ENCODE measurements at regions not wholly inside any gene's neighbourhood (a gene's known extent, or its start where the extent isn't known, plus 50 kb on each side); places are given as distances from the start of the nearest gene placed in this dataset.

GRCh38 chr16:6687593-6687992, 645.1 kb upstream of the RBFOX1 start:
- no peak for DNase-seq (ENCODE audit: low read depth in 2 of 3, low spot score in 1 of 3)

- DNase-seq (ENCODE audit: low read depth in 2 of 3, low spot score in 1 of 3), result no peak
These were observed 648.5 kb upstream of the RBFOX1 start for GRCh38 chr16:6684076-6684673.

- DNase-seq (ENCODE audit: low read depth in 2 of 3, low spot score in 1 of 3), result peak in 2 of 3 donors; percentile 2 to 19
These were observed 650.4 kb upstream of the RBFOX1 start for GRCh38 chr16:6682142-6682811.

- no peak for DNase-seq (ENCODE audit: low read depth in 2 of 3, low spot score in 1 of 3)
These were observed 654.1 kb upstream of the RBFOX1 start for GRCh38 chr16:6678586-6678985.

GRCh38 chr16:6674071-6674470, 658.6 kb upstream of the RBFOX1 start:
- DNase-seq (ENCODE audit: low read depth in 2 of 3, low spot score in 1 of 3), result no peak

- no peak for DNase-seq (ENCODE audit: low read depth in 2 of 3, low spot score in 1 of 3)
These were observed 660.1 kb upstream of the RBFOX1 start for GRCh38 chr16:6672507-6672906.

GRCh38 chr16:6667393-6667792, 665.3 kb upstream of the RBFOX1 start:
- no peak for DNase-seq (ENCODE audit: low read depth in 2 of 3, low spot score in 1 of 3)

- DNase-seq (ENCODE audit: low read depth in 2 of 3, low spot score in 1 of 3), result no peak
These were observed 667.5 kb upstream of the RBFOX1 start for GRCh38 chr16:6665126-6665525.

GRCh38 chr16:6663668-6664067, 669.0 kb upstream of the RBFOX1 start:
- no peak for DNase-seq (ENCODE audit: low read depth in 2 of 3, low spot score in 1 of 3)

- DNase-seq (ENCODE audit: low read depth in 2 of 3, low spot score in 1 of 3), result no peak
These were observed 675.9 kb upstream of the RBFOX1 start for GRCh38 chr16:6656760-6657159.

GRCh38 chr16:6646891-6647290, 685.8 kb upstream of the RBFOX1 start:
- no peak for DNase-seq (ENCODE audit: low read depth in 2 of 3, low spot score in 1 of 3)

- no peak for DNase-seq (ENCODE audit: low read depth in 2 of 3, low spot score in 1 of 3)
These were observed 686.7 kb upstream of the RBFOX1 start for GRCh38 chr16:6645768-6646568.

- no peak for DNase-seq (ENCODE audit: low read depth in 2 of 3, low spot score in 1 of 3)
These were observed 687.7 kb upstream of the RBFOX1 start for GRCh38 chr16:6644916-6645315.

- DNase-seq (ENCODE audit: low read depth in 2 of 3, low spot score in 1 of 3), result peak; percentile 3 to 57 (median 12)
These were observed 689.5 kb upstream of the RBFOX1 start for GRCh38 chr16:6643080-6643686.

GRCh38 chr16:6642271-6642670, 690.4 kb upstream of the RBFOX1 start:
- no peak for DNase-seq (ENCODE audit: low read depth in 2 of 3, low spot score in 1 of 3)

GRCh38 chr16:6641091-6641490, 691.6 kb upstream of the RBFOX1 start:
- no peak for DNase-seq (ENCODE audit: low read depth in 2 of 3, low spot score in 1 of 3)

- no peak for DNase-seq (ENCODE audit: low read depth in 2 of 3, low spot score in 1 of 3)
These were observed 696.2 kb upstream of the RBFOX1 start for GRCh38 chr16:6636457-6636856.

GRCh38 chr16:6634151-6634550, 698.5 kb upstream of the RBFOX1 start:
- no peak for DNase-seq (ENCODE audit: low read depth in 2 of 3, low spot score in 1 of 3)

GRCh38 chr16:6633456-6633855, 699.2 kb upstream of the RBFOX1 start:
- DNase-seq (ENCODE audit: low read depth in 2 of 3, low spot score in 1 of 3), result no peak

- no peak for DNase-seq (ENCODE audit: low read depth in 2 of 3, low spot score in 1 of 3)
These were observed 703.5 kb upstream of the RBFOX1 start for GRCh38 chr16:6629110-6629509.

- DNase-seq (ENCODE audit: low read depth in 2 of 3, low spot score in 1 of 3), result no peak
These were observed 707.0 kb upstream of the RBFOX1 start for GRCh38 chr16:6625606-6626005.

- no peak for DNase-seq (ENCODE audit: low read depth in 2 of 3, low spot score in 1 of 3)
These were observed 713.8 kb upstream of the RBFOX1 start for GRCh38 chr16:6618874-6619273.
